ENCODE measurements at regions not wholly inside any gene's neighbourhood (a gene's known extent, or its start where the extent isn't known, plus 50 kb on each side); places are given as distances from the start of the nearest gene placed in this dataset.
A peak's percentile ranks its signal among the peaks of the same experiment; 100 is the strongest.

GRCh38 chr3:25036633-25037032, 391.4 kb upstream of the RARB start:
- POLR2A ChIA-PET (ENCODE audit: partially characterized antibody), result no interaction called here
- no peak overlapping the region for H3K56ac ChIP-seq (replicated peaks; ENCODE audit: insufficient read length, low read depth, low read length)
- no peaks in the 10 kb centered on the region for H3K9me3 ChIP-seq (ENCODE audit: insufficient read depth in 2 of 2, low read depth in 1 of 2, low read length in 1 of 2)
- no peaks in the 10 kb centered on the region for H3K79me1 ChIP-seq (ENCODE audit: low read depth, low read length)
- H3K18ac ChIP-seq (ENCODE audit: extremely low read depth, low read length), result no peak overlapping the region
- no peak overlapping the region for H3K4me3 ChIP-seq (ENCODE audit: extremely low read depth in 1 of 4, insufficient read depth in 2 of 4, low read depth in 3 of 4, low read length in 4 of 4)
- H3K4ac ChIP-seq (replicated peaks; ENCODE audit: insufficient read length, low read depth, low read length), result no peak overlapping the region
- no peak overlapping the region for H4K5ac ChIP-seq (ENCODE audit: insufficient read length, low read depth, low read length)
- no peak overlapping the region for H3K4me2 ChIP-seq (ENCODE audit: insufficient read depth in 1 of 2, low read depth in 2 of 2, low read length in 2 of 2)
- 81% methylated on average over 2 of the region's 2 CpGs; no CpG with 5 or more reads in 1 of the 2 experiments for WGBS, 2 experiments (ENCODE audit: extremely low coverage in 1 of 2, insufficient coverage in 1 of 2, insufficient read length in 1 of 2, insufficient replicate concordance in 2 of 2, low coverage in 1 of 2, low lambda C conversion rate in 2 of 2, missing lambda C conversion rate in 1 of 2)
- H3K23ac ChIP-seq (ENCODE audit: insufficient read length), result no peak overlapping the region
- H2AFZ ChIP-seq (ENCODE audit: low read length), result no peak overlapping the region
- no peak overlapping the region for H2BK15ac ChIP-seq (ENCODE audit: low read length)
- no peak overlapping the region for H3K14ac ChIP-seq (ENCODE audit: insufficient read length)
- H3K23me2 ChIP-seq (ENCODE audit: low read depth, low read length), result no peaks in the 10 kb centered on the region
- no peak overlapping the region for H2BK20ac ChIP-seq (ENCODE audit: low read length)
- H3K4me1 ChIP-seq (replicated peaks in 1 of 4; ENCODE audit: control insufficient read depth in 3 of 4, insufficient read depth in 4 of 4, low read length in 3 of 4), result no peaks in the 10 kb centered on the region
- FAIRE-seq, result no peak
- CTCF ChIA-PET (ENCODE audit: partially characterized antibody), result interaction anchor here (0.6 to 5.5 kb wide), 14 partner anchors 11 to 557 kb away, joined by 3 to 49 read pairs (median 3); no protein-coding TSS in a partner anchor
- no peaks in the 10 kb centered on the region for H3K27me3 ChIP-seq (replicated peaks in 1 of 4; ENCODE audit: control insufficient read depth in 3 of 4, extremely low read depth in 1 of 4, insufficient read depth in 3 of 4, low read length in 3 of 4)
- H2AK5ac ChIP-seq (ENCODE audit: low read depth, low read length), result no peak overlapping the region
- H3K79me2 ChIP-seq (ENCODE audit: control insufficient read depth in 1 of 2, insufficient read depth in 2 of 2, low read length in 2 of 2), result no peaks in the 10 kb centered on the region
- no peak overlapping the region for H3K27ac ChIP-seq (ENCODE audit: low read depth, low read length)
- H2BK12ac ChIP-seq (ENCODE audit: low read depth, low read length), result no peak overlapping the region
- no peak overlapping the region for H2BK5ac ChIP-seq (ENCODE audit: low read depth, low read length)
- no peak overlapping the region for H3K9ac ChIP-seq (replicated peaks in 1 of 4; ENCODE audit: extremely low read depth in 1 of 4, low read depth in 3 of 4, low read length in 3 of 4)
- H2BK120ac ChIP-seq (replicated peaks; ENCODE audit: low read depth, low read length), result no peak overlapping the region
- peak overlapping the region; percentile 73; the same call in 1 of the 2 replicates for H4K8ac ChIP-seq (ENCODE audit: extremely low read depth, insufficient read depth, low read length)
- H3K36me3 ChIP-seq (ENCODE audit: control insufficient read depth in 2 of 4, insufficient read depth in 4 of 4, low read length in 3 of 4), result no peaks in the 10 kb centered on the region
- H4K91ac ChIP-seq (replicated peaks; ENCODE audit: insufficient read length, low read length), result no peak overlapping the region
- TF ChIP-seq E2F6 (IDR thresholded peaks at IDR 0.05) (no peak), ZNF274 (IDR thresholded peaks at IDR 0.05; ENCODE audit: borderline replicate concordance, extremely low read depth, low read length) (no peak), GTF2F1 (IDR thresholded peaks at IDR 0.05; ENCODE audit: borderline replicate concordance, low read depth, low read length) (no peak)
- DNase-seq (ENCODE audit: low read depth in 1 of 2, low spot score in 2 of 2), result no peak
- H4K20me1 ChIP-seq (replicated peaks in 1 of 2; ENCODE audit: control insufficient read depth in 1 of 2, insufficient read depth in 2 of 2, low read length in 2 of 2), result peaks cover 0 to 2% of the 10 kb centered on the region in 2 experiments

Data from H1 (cell line).